ENCODE measurements at regions not wholly inside any gene's neighbourhood (a gene's known extent, or its start where the extent isn't known, plus 50 kb on each side); places are given as distances from the start of the nearest gene placed in this dataset.

GRCh38 chr6:22670605-22671004 is 101.2 kb downstream of the HDGFL1 start:
- DNase-seq, result no peak

DNA sequence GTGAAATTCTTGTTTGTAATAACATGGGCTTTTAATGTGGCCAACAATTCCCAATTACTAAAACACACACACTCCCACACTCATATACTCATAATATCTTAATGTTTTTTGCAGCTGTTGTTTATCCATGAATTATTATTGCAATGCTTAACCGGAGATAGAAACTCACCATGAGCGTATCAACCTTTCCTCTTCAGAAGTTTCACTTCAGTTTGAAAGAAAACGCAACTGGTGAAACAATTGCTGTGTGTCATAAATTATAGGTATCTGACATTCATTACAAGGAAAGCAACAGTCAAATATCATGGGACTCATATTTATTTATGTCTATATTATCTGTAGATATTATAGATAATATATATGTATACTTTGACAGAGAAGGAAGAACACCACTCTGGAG is 104.1 kb downstream of the HDGFL1 start:
- DNase-seq, result no peak

GRCh38 chr6:22680950-22681349 is 111.6 kb downstream of the HDGFL1 start:
- DNase-seq, result no peak

DNA sequence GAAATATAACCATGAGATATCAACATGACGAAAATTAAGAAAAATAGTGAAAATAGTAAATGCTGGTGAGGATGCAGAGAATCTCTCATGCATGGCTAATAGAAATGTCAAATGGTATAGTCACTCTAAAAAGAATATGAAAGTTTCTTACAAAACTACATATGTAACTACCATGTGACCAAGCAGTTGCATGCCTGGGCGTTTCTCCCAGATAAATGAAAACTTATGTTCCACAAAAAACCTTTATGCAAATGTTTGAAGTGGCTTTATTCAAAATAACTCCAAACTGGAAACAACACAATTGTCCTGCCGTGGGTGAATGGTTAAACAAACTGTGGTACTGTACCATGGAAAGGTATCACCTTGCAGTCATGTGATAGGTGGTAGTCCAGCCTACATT is 112.4 kb downstream of the HDGFL1 start:
- DNase-seq, result no peak

DNA sequence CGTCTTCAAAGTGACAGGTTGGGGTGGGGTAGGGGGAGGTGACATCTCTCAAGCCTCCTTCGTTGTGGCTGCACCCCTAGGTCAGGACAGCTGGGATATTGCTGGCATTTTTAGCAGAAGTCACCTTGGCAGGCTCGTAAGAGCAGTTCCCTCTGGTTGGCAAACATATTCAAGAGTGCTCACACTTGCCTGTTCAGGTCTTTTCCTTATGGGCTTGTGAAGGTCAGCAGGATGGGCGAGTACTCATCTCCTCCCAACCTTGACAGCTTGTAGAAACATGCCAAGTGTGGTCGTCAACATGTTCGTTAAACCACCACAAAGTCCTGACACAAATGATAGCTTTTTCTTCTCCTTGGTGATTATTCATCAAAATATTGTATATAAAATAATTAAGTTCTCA is 113.6 kb downstream of the HDGFL1 start:
- DNase-seq, result no peak

GRCh38 chr6:22690446-22690845 is 121.1 kb downstream of the HDGFL1 start:
- DNase-seq, result no peak

DNA sequence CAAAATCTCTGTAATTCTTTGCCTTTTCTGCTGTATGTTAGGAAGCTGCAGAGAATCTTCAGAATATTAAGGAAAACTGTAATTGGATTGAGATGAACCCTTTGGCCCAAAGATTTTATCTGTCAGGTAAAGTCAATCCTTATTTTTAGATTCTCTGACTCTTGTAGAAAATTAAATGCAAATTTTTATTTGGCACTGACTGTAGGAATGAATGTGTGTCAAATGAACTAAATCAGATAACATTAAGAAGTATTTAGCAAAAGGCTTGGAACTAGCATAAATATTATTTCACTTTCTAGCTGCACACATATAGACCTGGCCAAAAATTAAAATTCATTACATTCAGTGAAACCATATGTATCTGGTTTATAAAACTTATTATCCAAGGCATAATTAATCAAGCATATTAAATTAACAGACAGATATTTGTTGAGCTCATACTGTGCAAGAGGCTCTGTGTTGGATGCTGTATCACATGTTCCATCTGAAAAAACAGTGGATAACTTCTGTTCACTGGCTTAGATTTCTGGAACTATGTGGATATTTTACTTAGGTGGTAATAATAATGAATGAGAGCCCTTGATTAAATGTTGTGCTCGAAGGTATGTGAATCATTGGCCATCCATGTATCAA is 124.8 kb downstream of the HDGFL1 start:
- no peak for DNase-seq

GRCh38 chr6:22696481-22696880 is 127.1 kb downstream of the HDGFL1 start:
- no peak for DNase-seq

DNA sequence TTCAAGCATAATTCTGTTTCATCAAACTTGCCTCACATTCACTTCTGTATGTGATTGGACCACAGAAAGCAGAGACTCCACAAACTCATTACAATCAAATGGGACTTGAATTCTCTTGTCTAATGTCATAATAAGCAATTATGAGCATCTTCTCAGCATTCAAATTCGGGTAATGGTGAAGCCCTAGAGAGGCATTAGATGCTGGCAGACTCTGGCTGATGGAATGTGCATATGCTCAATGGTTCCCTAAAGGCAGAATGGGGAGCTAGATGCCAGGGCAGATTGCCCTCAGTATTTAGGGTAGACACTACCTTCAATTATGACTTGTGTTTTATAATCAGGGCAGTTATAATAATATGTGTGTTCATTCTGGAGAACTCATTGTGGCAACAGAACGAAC is 127.9 kb downstream of the HDGFL1 start:
- no peak for DNase-seq

DNA sequence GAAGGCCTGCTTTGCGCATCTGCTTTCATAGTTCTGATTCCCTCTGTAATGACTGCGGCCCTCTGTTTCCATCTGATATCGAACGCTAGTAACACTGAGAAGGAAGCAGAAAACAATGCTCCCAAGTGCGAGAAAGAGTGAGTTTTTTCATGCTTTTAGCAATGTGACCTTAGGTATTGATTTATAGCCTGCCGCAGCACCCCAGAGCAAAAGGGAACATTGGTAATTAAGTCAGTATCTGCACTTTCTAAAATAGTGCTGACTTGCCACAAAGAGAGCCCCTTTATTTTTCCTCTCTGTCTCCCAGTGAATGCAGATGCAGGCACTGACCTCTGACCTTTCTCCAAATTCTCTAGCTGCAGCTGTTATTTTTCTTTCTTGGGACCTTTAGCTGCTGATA is 129.8 kb downstream of the HDGFL1 start:
- no peak for DNase-seq

DNA sequence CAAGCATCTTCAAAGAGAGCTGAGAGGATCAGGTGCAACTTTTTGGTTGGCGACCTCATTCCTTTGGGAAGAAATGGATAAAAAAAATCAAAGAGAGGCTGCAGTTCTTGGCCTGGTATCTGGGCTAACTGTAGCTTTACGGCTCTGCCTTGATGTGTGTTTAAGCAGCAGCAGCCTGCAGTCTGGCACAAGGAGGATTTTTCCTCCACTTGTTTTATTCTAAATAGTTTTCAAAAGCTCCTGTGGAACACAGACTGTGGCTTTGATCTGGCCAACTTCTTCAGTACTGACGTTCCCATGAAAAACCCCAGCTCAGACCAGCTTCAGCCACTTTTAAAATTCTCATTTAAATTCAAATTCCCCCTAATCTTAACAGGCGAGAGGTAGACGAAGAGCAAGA is 137.3 kb downstream of the HDGFL1 start:
- no peak for DNase-seq

DNA sequence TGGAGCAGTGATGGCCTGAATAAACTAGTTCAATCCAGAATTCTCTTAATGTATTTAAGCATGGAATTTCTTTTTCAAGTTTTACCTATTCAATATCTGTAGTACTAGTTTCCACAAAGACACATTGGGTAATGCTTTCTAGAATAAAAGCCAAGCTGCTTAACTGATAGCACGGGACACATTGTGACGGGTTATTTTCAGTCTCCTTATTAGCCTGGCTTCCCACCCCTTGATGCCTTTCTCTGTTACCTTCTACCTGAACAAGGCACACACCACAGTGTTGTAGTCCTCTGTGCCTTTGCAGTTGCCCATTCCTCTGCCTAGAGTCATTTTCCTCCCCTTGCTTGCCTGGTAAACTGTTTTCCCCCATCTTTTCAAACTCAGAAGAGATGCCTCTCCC is 139.1 kb downstream of the HDGFL1 start:
- DNase-seq, result no peak

- DNase-seq, result no peak
These were observed 140.4 kb downstream of the HDGFL1 start for GRCh38 chr6:22709803-22710202.

DNA sequence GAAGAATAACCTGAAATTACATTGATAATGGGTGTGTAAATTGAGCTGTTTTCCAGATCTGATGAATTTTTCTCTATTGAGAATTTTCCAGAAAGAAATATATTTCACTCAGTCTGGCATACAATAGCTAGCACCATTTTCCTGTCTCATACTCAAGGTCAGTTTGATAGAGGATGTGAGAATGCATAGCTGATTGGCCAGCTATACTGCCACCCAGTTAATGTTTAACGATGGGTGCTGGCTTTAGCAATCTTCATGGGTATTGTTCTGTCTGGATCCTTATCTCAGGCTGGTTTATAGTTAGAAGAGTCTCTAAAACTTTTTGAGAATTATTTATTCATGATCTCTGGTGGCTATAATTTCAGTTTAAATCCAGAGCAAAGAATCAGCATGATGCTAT is 147.4 kb downstream of the HDGFL1 start:
- DNase-seq, result no peak

DNA sequence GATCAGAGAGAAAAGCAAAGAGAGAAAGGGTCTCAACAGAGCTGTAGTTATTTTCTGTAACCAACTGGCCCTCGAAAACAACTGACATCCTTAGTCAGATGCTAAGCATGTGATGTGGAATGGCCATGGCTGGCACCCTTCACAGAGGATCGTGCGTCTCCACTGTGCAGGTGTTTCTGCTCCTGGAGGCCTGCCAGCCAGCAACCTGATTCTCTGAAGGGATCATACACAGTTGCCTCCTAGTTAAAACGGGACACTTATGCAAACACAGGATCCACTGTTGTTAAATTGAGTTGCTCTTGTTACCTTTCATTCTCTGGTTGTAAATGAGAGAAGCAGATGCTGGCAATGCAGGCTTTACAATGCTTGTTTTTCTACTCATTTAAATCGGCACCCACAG is 148.5 kb downstream of the HDGFL1 start:
- DNase-seq, result no peak

DNA sequence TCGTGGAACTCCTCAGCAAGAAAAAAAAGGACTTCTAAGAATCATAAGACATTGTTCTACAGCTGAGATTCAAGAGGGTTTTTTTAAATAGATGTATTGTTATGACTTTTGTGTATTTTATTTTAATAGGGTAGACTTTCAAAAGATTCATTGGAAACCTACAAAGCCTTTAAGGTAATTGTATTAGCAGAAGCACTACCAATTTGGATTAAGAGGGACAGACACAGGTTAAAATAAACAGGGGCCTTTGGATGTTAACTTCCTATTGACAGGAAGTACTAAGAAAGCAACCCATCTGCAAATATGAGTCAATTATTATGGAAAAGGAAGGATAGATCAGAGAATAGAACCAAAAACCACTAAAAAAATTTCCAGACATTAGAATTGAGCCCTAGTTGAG is 153.5 kb downstream of the HDGFL1 start:
- no peak for DNase-seq

GRCh38 chr6:22726966-22727365 is 157.6 kb downstream of the HDGFL1 start:
- DNase-seq, result no peak

DNA sequence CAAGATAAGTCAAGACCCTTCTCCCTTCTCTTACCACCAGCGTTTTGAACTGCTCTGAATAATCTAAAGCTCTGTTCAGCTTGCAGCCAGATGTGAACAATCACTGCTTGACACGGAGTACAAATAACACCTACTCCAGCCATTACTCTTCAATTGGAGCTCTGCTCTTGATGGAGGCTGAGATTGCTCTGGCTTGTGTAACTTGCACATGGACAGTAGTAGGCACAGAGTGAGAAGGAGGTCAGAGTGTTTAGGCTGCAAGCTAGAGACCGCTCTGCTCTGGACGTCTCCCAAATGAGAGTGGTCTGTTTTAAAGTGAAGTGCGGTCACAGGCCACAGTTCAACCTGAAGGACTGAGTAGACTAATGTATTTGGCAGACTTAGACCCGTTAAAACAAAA is 158.3 kb downstream of the HDGFL1 start:
- no peak for DNase-seq

DNA sequence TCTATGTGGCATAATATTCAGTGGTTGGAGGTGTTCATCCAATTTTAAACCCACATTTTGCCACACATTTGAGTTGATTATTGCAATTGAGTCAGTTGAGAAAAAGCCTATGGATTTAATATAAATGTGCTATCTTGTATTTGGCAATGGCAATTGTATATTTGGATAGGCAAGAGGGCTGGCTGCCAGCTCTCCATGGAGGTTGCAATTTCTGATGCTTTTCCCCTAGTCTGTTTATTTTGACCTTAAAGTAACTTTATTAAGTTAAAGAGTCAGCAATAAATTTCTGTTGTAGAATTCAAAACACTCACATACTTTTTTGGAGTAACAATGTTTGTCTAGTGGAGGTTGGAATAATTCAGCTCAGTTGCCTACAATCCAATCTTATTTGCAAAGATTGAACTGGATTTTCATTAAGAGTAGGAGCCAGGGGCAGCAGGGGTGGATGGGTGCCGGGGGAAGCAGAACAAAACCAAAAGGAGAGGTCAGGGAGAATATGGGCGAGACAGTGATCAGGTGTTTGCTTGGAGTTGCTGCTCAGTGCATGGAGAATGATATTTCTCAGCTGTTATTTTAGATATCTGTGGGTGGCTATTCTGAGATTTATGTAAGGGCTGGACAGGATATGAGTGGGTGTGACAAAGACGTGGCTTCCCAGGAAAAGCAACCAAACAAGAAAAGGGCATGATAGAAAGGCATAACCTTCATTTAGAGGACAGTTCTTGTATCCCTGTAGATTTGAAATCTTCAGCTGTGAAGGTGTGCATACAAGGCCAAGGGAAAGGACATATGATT is 163.0 kb downstream of the HDGFL1 start:
- no peak for DNase-seq

DNA sequence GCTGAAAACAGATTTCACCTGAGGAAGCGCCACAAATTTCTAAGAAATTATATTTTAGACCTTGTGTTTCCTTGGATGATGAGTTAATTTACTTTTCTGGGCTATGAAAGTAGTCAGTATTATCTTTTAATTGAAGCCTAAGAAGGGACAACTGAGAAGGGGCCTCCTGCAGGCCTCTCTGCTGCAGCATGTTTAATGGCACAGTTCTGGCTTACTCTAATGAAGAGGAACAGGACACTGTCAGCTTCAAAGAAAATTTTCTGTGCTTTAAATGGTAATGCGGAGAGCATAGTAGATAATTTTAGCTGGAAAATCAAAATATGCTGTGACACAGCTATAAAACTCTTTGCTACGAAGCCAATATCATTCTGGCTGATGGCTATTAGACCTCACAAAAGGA is 167.4 kb downstream of the HDGFL1 start:
- DNase-seq, result no peak

DNA sequence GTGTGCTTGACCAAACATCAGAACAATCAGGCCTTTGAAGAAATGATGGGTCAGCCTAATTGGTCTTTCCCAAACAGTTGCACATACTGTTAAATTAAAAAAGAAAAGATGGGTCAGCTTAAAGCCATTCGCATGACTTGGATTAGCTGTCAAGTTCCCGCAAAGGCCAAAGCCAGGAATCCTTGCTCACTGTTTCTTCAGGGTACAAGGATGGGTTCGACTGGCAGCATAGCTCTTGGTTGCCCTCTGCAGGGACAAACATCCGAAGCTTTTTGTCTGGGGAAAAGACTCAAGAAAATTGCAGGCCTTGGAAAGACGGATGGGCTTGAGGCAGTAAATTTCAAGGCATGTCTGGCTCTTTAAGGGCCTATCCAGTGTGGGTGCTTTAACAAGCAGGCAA is 168.0 kb downstream of the HDGFL1 start:
- no peak for DNase-seq

DNA sequence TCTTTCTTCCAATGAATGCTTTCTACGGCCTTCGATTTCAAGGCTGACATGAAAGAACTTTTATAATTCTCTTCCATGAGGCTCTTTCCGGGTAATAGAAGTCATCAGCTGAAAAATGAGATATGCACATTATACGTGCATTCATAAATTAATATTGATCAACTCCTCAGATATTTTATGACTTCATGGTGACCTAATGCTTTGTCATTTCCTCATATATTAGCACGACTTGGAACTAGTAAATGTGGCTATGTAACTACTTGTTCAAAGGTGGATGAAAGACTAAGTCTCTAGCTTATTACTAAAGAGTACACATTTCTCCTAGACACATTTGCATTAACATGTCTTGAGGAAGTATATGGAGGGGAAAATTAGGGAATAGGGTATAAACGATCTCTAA is 168.8 kb downstream of the HDGFL1 start:
- DNase-seq, result no peak

DNA sequence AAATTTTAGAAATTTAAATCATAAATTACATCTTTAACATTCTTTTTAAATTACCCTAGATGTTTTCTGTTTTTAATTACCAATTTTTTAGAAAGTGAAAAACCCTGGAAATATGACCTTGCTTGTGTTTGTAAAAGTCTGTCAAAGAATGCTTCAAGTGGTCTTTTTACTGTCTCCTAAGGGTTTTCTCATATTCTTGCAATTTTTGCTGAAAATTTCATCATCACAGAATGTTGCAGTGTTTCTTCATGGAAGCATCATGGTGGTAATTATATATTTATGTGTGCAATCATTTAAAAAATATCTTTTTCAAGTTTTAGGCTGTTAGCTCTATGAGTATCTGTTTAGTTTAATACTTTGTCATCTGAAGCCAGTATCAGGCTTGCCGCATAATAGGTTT is 178.2 kb downstream of the HDGFL1 start:
- DNase-seq, result no peak

DNA sequence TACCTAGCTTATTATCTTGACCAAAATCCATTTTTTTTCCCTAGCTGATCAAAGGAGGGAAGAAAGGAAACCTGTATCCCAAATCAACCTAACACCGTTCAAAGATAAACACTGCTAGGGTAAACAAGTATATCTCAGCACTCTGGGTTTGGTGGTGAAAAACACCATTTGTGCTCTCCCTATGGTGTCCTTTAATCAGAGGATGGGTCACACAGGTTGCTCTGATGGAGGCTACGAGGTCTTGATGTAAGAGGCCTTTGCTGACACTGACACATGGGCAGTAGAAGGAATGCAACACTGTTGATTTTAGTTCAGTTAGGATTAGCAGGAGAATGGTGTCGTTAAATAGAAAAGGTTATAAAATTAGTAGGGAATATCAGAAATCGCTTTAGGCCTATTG is 179.3 kb downstream of the HDGFL1 start:
- no peak for DNase-seq

DNA sequence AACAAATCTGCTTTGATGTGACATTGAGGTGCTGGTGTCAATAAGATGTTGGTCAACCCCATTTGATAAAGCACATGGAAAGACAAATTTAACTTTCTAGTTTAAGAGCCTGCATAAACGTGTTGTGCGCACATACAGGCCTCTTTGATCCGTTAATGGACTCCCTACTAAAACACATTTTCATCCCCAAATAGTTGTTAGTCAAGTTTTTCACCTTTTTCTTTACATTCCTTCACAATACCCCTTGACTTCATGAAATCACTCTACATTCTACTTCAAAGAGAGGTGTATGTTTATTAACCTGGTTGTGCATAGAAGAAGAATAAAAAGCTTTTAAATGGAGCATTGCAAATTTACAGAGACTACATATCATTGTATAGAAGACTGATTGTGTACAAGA is 180.3 kb downstream of the HDGFL1 start:
- DNase-seq, result no peak

All from NCI-H1694 treated with DMSO at 0.1 percent for 48 hours (cell line).